HL-60 (cell line): ENCODE measurements at regions not wholly inside any gene's neighbourhood (a gene's known extent, or its start where the extent isn't known, plus 50 kb on each side); places are given as distances from the start of the nearest gene placed in this dataset.

Experiments used
- DNase-seq, 2 experiments: peaks; one replicate each; pipeline ENCODE4 v3.0.0-alpha.2; 2010 to 2020; ENCODE audit warnings: low read depth in 1 of 2, low spot score in 1 of 2
- H3K27ac ChIP-seq: fragments of 250-450 bp; sonication (Bioruptor Pico); replicated peaks from 2 replicates; pipeline ENCODE4 v1.5.1; 2020; ENCODE audit warnings: mild to moderate bottlenecking, moderate library complexity
- H3K27me3 ChIP-seq: fragments of 250-450 bp; sonication (Bioruptor Pico); 2 replicates; pipeline ENCODE4 v1.5.1; 2021; ENCODE audit warnings: mild to moderate bottlenecking, moderate library complexity; ENCODE audit not compliant: insufficient read depth, poor library complexity, severe bottlenecking
- H3K4me3 ChIP-seq: replicated peaks from 2 replicates; pipeline ENCODE4 v1.5.1; 2011; ENCODE audit warnings: mild to moderate bottlenecking, control low read depth, low read length; ENCODE audit not compliant: insufficient read depth
- CTCF ChIP-seq: IDR thresholded peaks from one replicate; pipeline ENCODE4 v1.5.1; 2011; ENCODE audit warnings: low read length, control low read depth, inconsistent platforms; ENCODE audit not compliant: insufficient read depth
- GABPA ChIP-seq: IDR thresholded peaks from 2 replicates; pipeline ENCODE4 v1.6.1; 2012; ENCODE audit warnings: low read depth
- POLR2AphosphoS5 ChIP-seq: IDR thresholded peaks from 2 replicates; pipeline ENCODE4 v1.6.1; 2012; ENCODE audit warnings: low read depth
- REST ChIP-seq: IDR thresholded peaks from 2 replicates; pipeline ENCODE4 v1.6.1; 2012; ENCODE audit warnings: low read depth; ENCODE audit not compliant: insufficient replicate concordance
- SPI1 ChIP-seq: IDR thresholded peaks from 2 replicates; pipeline ENCODE4 v1.6.1; 2012; ENCODE audit warnings: low read depth, mild to moderate bottlenecking, borderline replicate concordance

GRCh38 chr13:111064661-111065060, 50.4 kb upstream of the ARHGEF7 start:
- TF ChIP-seq POLR2AphosphoS5 (no peak), REST (no peak), GABPA (no peak), CTCF (no peak), SPI1 (no peak)
- H3K27ac ChIP-seq = no peak overlapping the region
- peaks cover 20% of the 10 kb centered on the region for H3K27me3 ChIP-seq
- H3K4me3 ChIP-seq = no peak overlapping the region
- no peak for DNase-seq

GRCh38 chr13:111062966-111063365, 52.1 kb upstream of the ARHGEF7 start:
- Histone ChIP-seq H3K27ac (no peak overlapping the region), H3K4me3 (no peak overlapping the region), H3K27me3 (peaks cover 14% of the 10 kb centered on the region)
- DNase-seq = no peak
- TF ChIP-seq CTCF = no peak
- no peak for TF ChIP-seq GABPA
- no peak for TF ChIP-seq POLR2AphosphoS5
- no peak for TF ChIP-seq REST
- no peak for TF ChIP-seq SPI1

GRCh38 chr13:111062305-111062704, 52.8 kb upstream of the ARHGEF7 start:
- TF ChIP-seq GABPA (no peak), REST (no peak), CTCF (no peak), SPI1 (no peak), POLR2AphosphoS5 (no peak)
- H3K4me3 ChIP-seq = no peak overlapping the region
- H3K27me3 ChIP-seq = peaks cover 7% of the 10 kb centered on the region
- no peak overlapping the region for H3K27ac ChIP-seq
- DNase-seq = no peak
